K562 (cell line): ENCODE measurements at regions not wholly inside any gene's neighbourhood (a gene's known extent, or its start where the extent isn't known, plus 50 kb on each side); places are given as distances from the start of the nearest gene placed in this dataset.

Experiments
- ATAC-seq: fragments of 200-7000 bp; cut with Tn5 transposase; 3 replicates; pipeline ENCODE4 v1.9.1; 2020; ENCODE audit warnings: moderate library complexity
- BruUV-seq: library from RNA; stranded (reverse); fragments of 400-500 nt; replicated peaks from 2 replicates; lab custom pipeline; 2021; lab: Mats Ljungman, UMichigan
- CTCF ChIA-PET: fragments of 300-600 bp; formaldehyde crosslinking; extraction: SDS; loops from one replicate; lab custom pipeline; 2021; ENCODE audit warnings: low intra/inter-chr PET ratio; lab: Yijun Ruan, JAX
- POLR2A ChIA-PET: fragments of 300-600, 350-650 bp; sonication (Branson Sonifier 250); formaldehyde crosslinking; extraction: SDS; loops from one replicate; lab custom pipeline; 2021; ENCODE audit warnings: antibody characterized with exemption, inconsistent platforms; lab: Yijun Ruan, JAX
- DNase-seq, 4 experiments: peaks; one replicate each; pipeline versions ENCODE4 v3.0.0 to v3.0.0-alpha.2; 2011 to 2018; ENCODE audit warnings: low spot score in 3 of 4, mixed read lengths in 3 of 4; ENCODE audit errors: extremely low read depth in 1 of 4
- FAIRE-seq: peaks from 2 replicates; lab custom pipeline; 2011; peaks lifted over from hg19 to GRCh38; lab: Jason Lieb, UNC
- H2AFZ ChIP-seq: 2 replicates; pipeline ENCODE4 v1.6.0; 2011; ENCODE audit warnings: low read depth, low read length, control low read depth, inconsistent platforms
- H3K27ac ChIP-seq: fragments of 200-600 bp; 3 replicates; pipeline ENCODE4 v1.8.0; 2011; ENCODE audit warnings: low read depth, mild to moderate bottlenecking, control low read depth, inconsistent platforms, low read length, moderate library complexity, mixed read lengths; ENCODE audit errors: extremely low read depth
- H3K27me3 ChIP-seq, 2 experiments: fragments of 300-600 bp in 1 of 2; 2 replicates in 1 of 2; 3 replicates in 1 of 2; pipeline versions ENCODE4 v1.6.0 to v1.8.0; 2011; ENCODE audit warnings: inconsistent platforms in 2 of 2, low read length in 2 of 2, mild to moderate bottlenecking in 1 of 2, mixed read lengths in 1 of 2, moderate library complexity in 1 of 2; ENCODE audit not compliant: control insufficient read depth in 2 of 2, insufficient read depth in 2 of 2
- H3K36me3 ChIP-seq: fragments of 300-600 bp; 3 replicates; pipeline ENCODE4 v1.8.0; 2011; ENCODE audit warnings: mild to moderate bottlenecking, low read length, inconsistent platforms; ENCODE audit not compliant: control insufficient read depth, insufficient read depth
- H3K4me1 ChIP-seq, 2 experiments: fragments of 200-600 bp in 1 of 2; replicated peaks in 1 of 2; 2 replicates in 1 of 2; 3 replicates in 1 of 2; pipeline versions ENCODE4 v1.5.1 to v1.8.0; 2011; ENCODE audit warnings: inconsistent platforms in 2 of 2, low read length in 2 of 2, mild to moderate bottlenecking in 1 of 2, mixed read lengths in 1 of 2, moderate library complexity in 1 of 2; ENCODE audit not compliant: control insufficient read depth in 2 of 2, insufficient read depth in 2 of 2
- H3K4me2 ChIP-seq: 2 replicates; pipeline ENCODE4 v1.6.1; 2011; ENCODE audit warnings: low read length, control low read depth, inconsistent platforms, mixed read lengths; ENCODE audit not compliant: insufficient read depth
- H3K4me3 ChIP-seq: fragments of 200-600 bp; sonication (generic), shearing (Covaris generic); 2 replicates; pipeline ENCODE4 v1.5.1; 2016; ENCODE audit warnings: control low read depth, inconsistent platforms
- H3K79me2 ChIP-seq: fragments of 200-600 bp; 3 replicates; pipeline ENCODE4 v1.8.0; 2011; ENCODE audit warnings: low read length, inconsistent platforms; ENCODE audit not compliant: control insufficient read depth, insufficient read depth
- H3K9ac ChIP-seq, 2 experiments: 2 replicates each; pipeline versions ENCODE4 v1.6.0 to v1.6.1; 2011; ENCODE audit warnings: low read depth in 2 of 2, low read length in 2 of 2, control low read depth in 1 of 2, inconsistent platforms in 1 of 2, mild to moderate bottlenecking in 1 of 2, mixed read lengths in 1 of 2; ENCODE audit not compliant: insufficient read depth in 1 of 2
- H3K9me1 ChIP-seq: one replicate; pipeline ENCODE4 v1.6.0; 2011; ENCODE audit warnings: inconsistent platforms, mild to moderate bottlenecking, low read length, moderate library complexity; ENCODE audit not compliant: control insufficient read depth, insufficient read depth
- H3K9me3 ChIP-seq: replicated peaks from 2 replicates; pipeline ENCODE4 v1.5.1; 2011; ENCODE audit warnings: low read depth, low read length, inconsistent platforms; ENCODE audit not compliant: control insufficient read depth, insufficient read depth
- H4K20me1 ChIP-seq: replicated peaks from 2 replicates; pipeline ENCODE4 v1.6.1; 2011; ENCODE audit warnings: low read length, inconsistent platforms, mixed read lengths; ENCODE audit not compliant: control insufficient read depth, insufficient read depth
- BRD9 ChIP-seq: fragments of 450-650 bp; IDR thresholded peaks from 2 replicates; pipeline ENCODE4 v1.6.1; 2018; ENCODE audit warnings: low read depth; ENCODE audit not compliant: partially characterized antibody
- RNF2 ChIP-seq: sonication (generic); IDR thresholded peaks from 2 replicates; pipeline ENCODE4 v1.6.1; 2016
- SIX5 ChIP-seq, 2 experiments: IDR thresholded peaks; 2 replicates each; pipeline ENCODE4 v1.6.1; 2011; ENCODE audit warnings: low read length in 2 of 2, borderline replicate concordance in 1 of 2, low read depth in 1 of 2, mild to moderate bottlenecking in 1 of 2, moderate library complexity in 1 of 2; ENCODE audit not compliant: insufficient read depth in 1 of 2
- U2AF1 ChIP-seq: fragments of 200-400 bp; formaldehyde crosslinking; optimal IDR thresholded peaks from 2 replicates; pipeline ENCODE3; 2017; ENCODE audit warnings: mild to moderate bottlenecking, low read depth, low read length, moderate library complexity
- U2AF2 ChIP-seq: fragments of 200-400 bp; formaldehyde crosslinking; optimal IDR thresholded peaks from 2 replicates; pipeline ENCODE3; 2017; ENCODE audit warnings: low read depth, mild to moderate bottlenecking, low read length
- ZNF695 ChIP-seq: fragments of 450-650 bp; formaldehyde crosslinking; IDR thresholded peaks from 2 replicates; pipeline ENCODE4 v1.4.0; 2020; ENCODE audit warnings: mild to moderate bottlenecking, moderate library complexity
- WGBS: fragments of 100-300 bp; shearing (Covaris generic); methylation state at CpG from one replicate; pipeline ENCODE4 v1.1.6; 2016; ENCODE audit warnings: low coverage, mixed read lengths; ENCODE audit not compliant: insufficient coverage; ENCODE audit errors: missing lambda C conversion rate; 5-methylcytosine and 5-hydroxymethylcytosine counted together
- in situ Hi-C: fragments of 300-500 bp; cut with MboI; formaldehyde crosslinking; loops from 4 replicates; pipeline ENCODE4 v1.15.0; 2018; ENCODE audit warnings: inconsistent platforms, mixed read lengths
- intact Hi-C: fragments of 100-400 bp; cut with micrococcal nuclease; formaldehyde crosslinking; loops from 2 replicates; pipeline ENCODE4 v1.14.2; 2022

- Histone ChIP-seq H4K20me1 (no peaks in the 10 kb centered on the region), H3K9me1 (no peaks in the 10 kb centered on the region), H3K79me2 (no peaks in the 10 kb centered on the region), H3K9me3 (no peaks in the 10 kb centered on the region), H3K4me2 (no peak overlapping the region), H3K36me3 (no peaks in the 10 kb centered on the region), H3K4me3 (no peak overlapping the region), H3K27me3 (peaks cover 0 to 6% of the 10 kb centered on the region in 2 experiments; a peak in 2 of 5 replicates), H3K9ac (no peak overlapping the region), H3K4me1 (no peaks in the 10 kb centered on the region), H2AFZ (no peak overlapping the region), H3K27ac (no peak overlapping the region)
- intact Hi-C loops = no loop called here
- BruUV-seq = no TSS peak
- ATAC-seq (no peak), FAIRE-seq (no peak), DNase-seq (no peak)
- 0% methylated on average over 4 of the region's 4 CpGs for WGBS
- ChIA-PET POLR2A (no interaction called here), CTCF (no interaction called here)
- TF ChIP-seq BRD9 = no peak
- TF ChIP-seq U2AF1 = no peak
- TF ChIP-seq ZNF695 (CRISPR knock-in tag) = no peak
- in situ Hi-C loops = no loop called here
Observed at GRCh38 chr10:131638880-131639278, 261.9 kb upstream of the PPP2R2D start.

GRCh38 chr10:131640045-131640644, 260.7 kb upstream of the PPP2R2D start:
- H3K79me2 ChIP-seq = no peaks in the 10 kb centered on the region
- H3K27me3 ChIP-seq = peaks cover 1 to 16% of the 10 kb centered on the region in 2 experiments; a peak in 3 of 5 replicates
- FAIRE-seq = no peak
- intact Hi-C loops = no loop called here
- TF ChIP-seq U2AF2 = no peak
- TF ChIP-seq RNF2 = no peak
- no peak for TF ChIP-seq SIX5 (IDR thresholded peaks at IDR 0.05; ENCODE audit: borderline replicate concordance in 1 of 2, insufficient read depth in 1 of 2, low read depth in 1 of 2, low read length in 2 of 2)
- TF ChIP-seq, all 486 proteins: peak for 0
- no peak overlapping the region for H3K4me2 ChIP-seq
- no peaks in the 10 kb centered on the region for H3K4me1 ChIP-seq
- no peaks in the 10 kb centered on the region for H3K36me3 ChIP-seq
- CTCF ChIA-PET = no interaction called here
- H4K20me1 ChIP-seq = no peaks in the 10 kb centered on the region
- DNase-seq (no peak), ATAC-seq (no peak)
- H2AFZ ChIP-seq = no peak overlapping the region
- in situ Hi-C loops = no loop called here
- POLR2A ChIA-PET = no interaction called here
- 0% methylated on average over 2 of the region's 2 CpGs for WGBS
- H3K9me3 ChIP-seq = no peaks in the 10 kb centered on the region
- H3K9me1 ChIP-seq = no peaks in the 10 kb centered on the region
- H3K9ac ChIP-seq = no peak overlapping the region
- no TSS peak for BruUV-seq
- no peak overlapping the region for H3K27ac ChIP-seq
- no peak overlapping the region for H3K4me3 ChIP-seq
